Astrocyte (in vitro differentiated cells and primary cell): ENCODE measurements at regions not wholly inside any gene's neighbourhood (a gene's known extent, or its start where the extent isn't known, plus 50 kb on each side); places are given as distances from the start of the nearest gene placed in this dataset.

ENCODE experiments used
- DNase-seq: peaks from one replicate; pipeline ENCODE4 v3.0.0-alpha.2; 2010; ENCODE audit warnings: low read depth
- FAIRE-seq: peaks from 2 replicates; lab custom pipeline; 2011; peaks lifted over from hg19 to GRCh38; lab: Jason Lieb, UNC
- H2AFZ ChIP-seq: 2 replicates; pipeline ENCODE4 v1.6.0; 2012; ENCODE audit warnings: low read depth, low read length, inconsistent platforms
- H3K27ac ChIP-seq: 2 replicates; pipeline ENCODE4 v1.5.1; 2011; ENCODE audit warnings: low read depth, low read length, inconsistent platforms
- H3K27me3 ChIP-seq: 2 replicates; pipeline ENCODE4 v1.6.0; 2011; ENCODE audit warnings: low read length, inconsistent platforms; ENCODE audit not compliant: insufficient read depth
- H3K36me3 ChIP-seq: 2 replicates; pipeline ENCODE4 v1.5.1; 2011; ENCODE audit warnings: low read length, inconsistent platforms; ENCODE audit not compliant: insufficient read depth
- H3K4me1 ChIP-seq: 2 replicates; pipeline ENCODE4 v1.5.1; 2011; ENCODE audit warnings: low read length, inconsistent platforms; ENCODE audit not compliant: insufficient read depth
- H3K4me2 ChIP-seq: 2 replicates; pipeline ENCODE4 v1.6.0; 2012; ENCODE audit warnings: low read length, inconsistent platforms
- H3K4me3 ChIP-seq: 2 replicates; pipeline ENCODE4 v1.5.1; 2011; ENCODE audit warnings: low read depth, mild to moderate bottlenecking, low read length, inconsistent platforms; ENCODE audit not compliant: insufficient read depth
- H3K79me2 ChIP-seq: 2 replicates; pipeline ENCODE4 v1.6.0; 2012; ENCODE audit warnings: mild to moderate bottlenecking, low read length, inconsistent platforms; ENCODE audit not compliant: insufficient read depth
- H3K9ac ChIP-seq: 2 replicates; pipeline ENCODE4 v1.6.0; 2012; ENCODE audit warnings: mild to moderate bottlenecking, low read length, inconsistent platforms
- H3K9me3 ChIP-seq: 2 replicates; pipeline ENCODE4 v1.5.1; 2012; ENCODE audit warnings: low read depth, mild to moderate bottlenecking, low read length, inconsistent platforms; ENCODE audit not compliant: insufficient read depth
- H4K20me1 ChIP-seq: 2 replicates; pipeline ENCODE4 v1.6.0; 2012; ENCODE audit warnings: low read length, inconsistent platforms; ENCODE audit not compliant: insufficient read depth
- H3K27ac Mint-ChIP-seq: one replicate; pipeline ENCODE4 v1.8.0; 2021; ENCODE audit warnings: mild to moderate bottlenecking, mixed read lengths; ENCODE audit not compliant: unreplicated experiment
- H3K27me3 Mint-ChIP-seq: one replicate; pipeline ENCODE4 v1.8.0; 2021; ENCODE audit warnings: low read depth, mixed read lengths; ENCODE audit not compliant: unreplicated experiment
- H3K36me3 Mint-ChIP-seq: one replicate; pipeline ENCODE4 v1.8.0; 2021; ENCODE audit warnings: low read depth, mixed read lengths; ENCODE audit not compliant: unreplicated experiment
- H3K4me1 Mint-ChIP-seq: one replicate; pipeline ENCODE4 v1.8.0; 2021; ENCODE audit warnings: low read depth, mixed read lengths; ENCODE audit not compliant: unreplicated experiment
- H3K4me3 Mint-ChIP-seq: one replicate; pipeline ENCODE4 v1.8.0; 2021; ENCODE audit warnings: mild to moderate bottlenecking, moderate library complexity, mixed read lengths; ENCODE audit not compliant: unreplicated experiment
- H3K9me3 Mint-ChIP-seq: one replicate; pipeline ENCODE4 v1.8.0; 2021; ENCODE audit warnings: mild to moderate bottlenecking, mixed read lengths; ENCODE audit not compliant: unreplicated experiment
- EZH2 ChIP-seq: IDR thresholded peaks from 2 replicates; pipeline ENCODE4 v1.6.1; 2012; ENCODE audit warnings: mild to moderate bottlenecking, low read length, inconsistent platforms; ENCODE audit not compliant: insufficient read depth
- TF ChIP-seq, protein P1 (sequence below): IDR thresholded peaks from 2 replicates; pipeline ENCODE4 v1.5.1; 2011; ENCODE audit warnings: low read depth, mild to moderate bottlenecking, inconsistent platforms, low read length, moderate library complexity; ENCODE audit not compliant: insufficient read depth

DNA sequence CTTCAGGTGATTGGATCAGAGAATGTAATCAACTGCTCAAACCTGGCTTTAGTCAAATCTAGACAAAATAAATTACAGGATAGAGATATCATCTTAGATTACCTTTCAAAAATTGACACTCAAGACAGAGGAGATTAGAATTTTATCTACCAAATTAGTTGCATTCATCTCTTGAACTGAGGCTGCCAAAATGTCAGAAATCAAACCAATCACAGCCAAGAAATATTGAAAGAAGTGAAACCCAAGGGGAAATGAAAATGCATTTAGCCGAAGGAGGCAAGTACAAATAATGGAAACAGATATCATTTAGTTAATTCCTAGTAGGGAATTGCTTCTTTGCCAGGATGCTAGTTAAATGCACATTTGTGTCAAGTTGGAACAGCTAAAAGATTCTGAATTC, 261.1 kb upstream of the PDZRN3 start:
- DNase-seq (no peak), FAIRE-seq (no peak)
- Histone ChIP-seq H3K36me3 (no peaks in the 10 kb centered on the region), H4K20me1 (no peaks in the 10 kb centered on the region), H3K27me3 (no peaks in the 10 kb centered on the region), H3K4me3 (no peak overlapping the region), H2AFZ (no peak overlapping the region), H3K9me3 (no peaks in the 10 kb centered on the region), H3K79me2 (no peaks in the 10 kb centered on the region), H3K9ac (no peak overlapping the region), H3K4me2 (no peak overlapping the region), H3K27ac (no peak overlapping the region), H3K4me1 (no peaks in the 10 kb centered on the region)
- H3K4me1 Mint-ChIP-seq = no peaks in the 10 kb centered on the region
- no peak overlapping the region for H3K27ac Mint-ChIP-seq
- no peak overlapping the region for H3K4me3 Mint-ChIP-seq
- H3K27me3 Mint-ChIP-seq = no peaks in the 10 kb centered on the region
- no peaks in the 10 kb centered on the region for H3K36me3 Mint-ChIP-seq
- TF ChIP-seq, protein P1, sequence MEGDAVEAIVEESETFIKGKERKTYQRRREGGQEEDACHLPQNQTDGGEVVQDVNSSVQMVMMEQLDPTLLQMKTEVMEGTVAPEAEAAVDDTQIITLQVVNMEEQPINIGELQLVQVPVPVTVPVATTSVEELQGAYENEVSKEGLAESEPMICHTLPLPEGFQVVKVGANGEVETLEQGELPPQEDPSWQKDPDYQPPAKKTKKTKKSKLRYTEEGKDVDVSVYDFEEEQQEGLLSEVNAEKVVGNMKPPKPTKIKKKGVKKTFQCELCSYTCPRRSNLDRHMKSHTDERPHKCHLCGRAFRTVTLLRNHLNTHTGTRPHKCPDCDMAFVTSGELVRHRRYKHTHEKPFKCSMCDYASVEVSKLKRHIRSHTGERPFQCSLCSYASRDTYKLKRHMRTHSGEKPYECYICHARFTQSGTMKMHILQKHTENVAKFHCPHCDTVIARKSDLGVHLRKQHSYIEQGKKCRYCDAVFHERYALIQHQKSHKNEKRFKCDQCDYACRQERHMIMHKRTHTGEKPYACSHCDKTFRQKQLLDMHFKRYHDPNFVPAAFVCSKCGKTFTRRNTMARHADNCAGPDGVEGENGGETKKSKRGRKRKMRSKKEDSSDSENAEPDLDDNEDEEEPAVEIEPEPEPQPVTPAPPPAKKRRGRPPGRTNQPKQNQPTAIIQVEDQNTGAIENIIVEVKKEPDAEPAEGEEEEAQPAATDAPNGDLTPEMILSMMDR = no peak
- TF ChIP-seq EZH2 = no peak
- H3K9me3 Mint-ChIP-seq = no peaks in the 10 kb centered on the region

DNA sequence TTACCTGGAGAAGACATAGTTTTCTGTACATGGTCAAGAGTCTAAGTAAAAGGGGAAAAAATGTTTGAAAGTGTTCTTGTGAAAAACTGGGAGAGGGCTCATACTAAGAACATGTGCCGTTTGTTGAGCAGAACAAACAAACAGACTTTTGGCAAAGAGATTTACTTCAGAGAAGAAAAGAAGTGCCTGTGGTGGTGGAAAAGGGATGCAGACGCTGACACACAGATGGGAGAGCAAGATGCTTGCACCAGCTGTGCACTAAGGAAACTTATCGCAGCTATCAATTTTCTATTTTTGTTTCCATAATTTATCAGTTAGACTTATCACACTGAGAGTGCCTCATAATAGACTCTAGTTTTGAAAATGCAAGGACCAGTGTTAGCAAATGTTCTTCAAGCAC, 259.6 kb upstream of the PDZRN3 start:
- Histone ChIP-seq H3K9ac (no peak overlapping the region), H3K36me3 (no peaks in the 10 kb centered on the region), H3K4me2 (no peak overlapping the region), H3K27me3 (no peaks in the 10 kb centered on the region), H3K27ac (no peak overlapping the region), H3K9me3 (no peaks in the 10 kb centered on the region), H4K20me1 (no peaks in the 10 kb centered on the region), H3K4me1 (no peaks in the 10 kb centered on the region), H3K4me3 (no peak overlapping the region), H3K79me2 (no peaks in the 10 kb centered on the region), H2AFZ (no peak overlapping the region)
- H3K27ac Mint-ChIP-seq = no peak overlapping the region
- DNase-seq (no peak), FAIRE-seq (no peak)
- TF ChIP-seq, protein P1 = no peak
- no peak for TF ChIP-seq EZH2
- no peaks in the 10 kb centered on the region for H3K27me3 Mint-ChIP-seq
- H3K9me3 Mint-ChIP-seq = no peaks in the 10 kb centered on the region
- no peaks in the 10 kb centered on the region for H3K36me3 Mint-ChIP-seq
- no peaks in the 10 kb centered on the region for H3K4me1 Mint-ChIP-seq
- no peak overlapping the region for H3K4me3 Mint-ChIP-seq

DNA sequence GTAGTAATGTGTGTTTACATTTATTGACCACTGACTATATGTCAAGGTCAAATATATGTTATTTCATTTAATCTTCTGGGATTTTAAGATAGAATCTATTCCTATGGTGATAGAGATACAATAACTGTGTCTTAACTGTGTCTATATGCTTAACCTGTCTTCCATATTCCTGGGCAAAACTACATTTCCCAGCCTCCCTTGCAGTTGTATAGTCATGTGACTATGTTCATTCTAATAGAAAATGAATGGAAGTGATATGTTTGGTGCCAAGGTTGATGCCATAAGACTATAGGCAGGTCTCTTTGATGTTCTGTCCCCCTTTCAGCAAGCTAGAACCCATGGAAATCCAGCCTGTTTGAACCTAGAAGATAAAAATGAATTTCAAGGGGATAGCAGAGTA, 258.8 kb upstream of the PDZRN3 start:
- Mint-ChIP-seq H3K27me3 (no peaks in the 10 kb centered on the region), H3K27ac (no peak overlapping the region), H3K4me3 (no peak overlapping the region), H3K4me1 (no peaks in the 10 kb centered on the region), H3K9me3 (no peaks in the 10 kb centered on the region), H3K36me3 (no peaks in the 10 kb centered on the region)
- no peaks in the 10 kb centered on the region for H3K79me2 ChIP-seq
- H2AFZ ChIP-seq = no peak overlapping the region
- TF ChIP-seq, protein P1 = no peak
- no peak for TF ChIP-seq EZH2
- H3K9me3 ChIP-seq = no peaks in the 10 kb centered on the region
- H3K4me3 ChIP-seq = no peak overlapping the region
- no peak overlapping the region for H3K9ac ChIP-seq
- no peaks in the 10 kb centered on the region for H3K27me3 ChIP-seq
- H3K27ac ChIP-seq = no peak overlapping the region
- no peak for FAIRE-seq
- no peak for DNase-seq
- H3K36me3 ChIP-seq = no peaks in the 10 kb centered on the region
- H3K4me1 ChIP-seq = no peaks in the 10 kb centered on the region
- no peaks in the 10 kb centered on the region for H4K20me1 ChIP-seq
- H3K4me2 ChIP-seq = no peak overlapping the region
